Liver (tissue), 3 donors: ENCODE measurements at regions not wholly inside any gene's neighbourhood (a gene's known extent, or its start where the extent isn't known, plus 50 kb on each side); places are given as distances from the start of the nearest gene placed in this dataset.

Source experiments
- ATF3 ChIP-seq: IDR thresholded peaks from 2 replicates; pipeline ENCODE4 v1.6.1; 2016; ENCODE audit warnings: antibody characterized with exemption
- CTCF ChIP-seq: fragments of 150-350 bp; IDR thresholded peaks from 2 replicates; pipeline ENCODE4 v1.5.1; 2017; ENCODE audit warnings: improper control_type of control experiment, low read depth, low read length; ENCODE audit not compliant: missing input control
- EGR1 ChIP-seq, 2 donors: IDR thresholded peaks; 2 replicates each; pipeline ENCODE4 v1.6.1; 2016 to 2018; ENCODE audit warnings: antibody characterized with exemption in 2 of 2, low read depth in 2 of 2
- JUND ChIP-seq, 2 donors: IDR thresholded peaks; 2 replicates each; pipeline ENCODE4 v1.6.1; 2016; ENCODE audit warnings: antibody characterized with exemption in 2 of 2
- NR2F2 ChIP-seq: IDR thresholded peaks from 2 replicates; pipeline ENCODE4 v1.6.1; 2016; ENCODE audit warnings: antibody characterized with exemption
- REST ChIP-seq: IDR thresholded peaks from 2 replicates; pipeline ENCODE4 v1.6.1; 2016; ENCODE audit warnings: antibody characterized with exemption, mild to moderate bottlenecking
- SP1 ChIP-seq: IDR thresholded peaks from 2 replicates; pipeline ENCODE4 v1.6.1; 2018; ENCODE audit warnings: antibody characterized with exemption, mild to moderate bottlenecking
- TAF1 ChIP-seq: conservative IDR thresholded peaks from 2 replicates; pipeline ENCODE4 v1.6.1; 2016; ENCODE audit warnings: antibody characterized with exemption, mild to moderate bottlenecking
- YY1 ChIP-seq: IDR thresholded peaks from 2 replicates; pipeline ENCODE4 v1.6.1; 2016; ENCODE audit warnings: antibody characterized with exemption, mild to moderate bottlenecking
- ZBTB33 ChIP-seq: IDR thresholded peaks from 2 replicates; pipeline ENCODE4 v1.6.1; 2016; ENCODE audit warnings: antibody characterized with exemption
- TF ChIP-seq, protein P1 (sequence below): IDR thresholded peaks from 2 replicates; pipeline ENCODE4 v1.6.1; 2016; ENCODE audit warnings: antibody characterized with exemption
- donor health status: healthy.
- donor health status: healthy.

DNA sequence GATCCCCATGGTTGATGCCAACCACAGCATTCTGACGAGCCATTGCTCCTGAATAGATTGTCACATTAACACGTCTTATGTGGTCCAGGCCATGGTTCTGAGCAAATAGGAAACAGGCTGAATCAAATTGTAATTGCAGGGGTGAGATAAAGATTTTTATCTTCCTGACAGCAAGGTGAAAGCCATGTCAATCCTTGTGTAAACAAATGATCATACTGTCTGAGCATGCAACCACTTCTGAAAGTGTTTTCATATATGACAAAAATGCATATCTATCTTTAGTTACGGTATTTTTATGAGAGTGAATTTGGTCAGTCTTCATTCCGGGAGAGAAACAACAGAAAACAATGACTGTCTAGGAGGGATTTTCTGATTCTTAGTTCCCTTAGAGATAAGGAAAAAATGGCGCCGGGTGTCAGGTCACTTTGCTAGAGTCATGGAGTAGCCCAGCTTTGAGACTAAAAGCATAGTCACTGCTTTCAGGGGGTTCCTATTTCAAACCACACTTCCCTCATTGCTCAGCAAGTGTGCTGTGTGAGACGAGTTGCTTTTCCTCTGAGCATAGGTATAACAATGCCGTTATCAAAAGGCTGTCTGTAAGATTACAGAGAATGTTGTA lies 958.9 kb downstream of the DCDC2C start:
- TF ChIP-seq CTCF, result no peak
- no peak for TF ChIP-seq ZBTB33
- no peak for TF ChIP-seq SP1
- TF ChIP-seq TAF1, result no peak
- TF ChIP-seq NR2F2, result no peak
- TF ChIP-seq JUND (IDR thresholded peaks at IDR 0.05), result no peak
- TF ChIP-seq, protein P1, sequence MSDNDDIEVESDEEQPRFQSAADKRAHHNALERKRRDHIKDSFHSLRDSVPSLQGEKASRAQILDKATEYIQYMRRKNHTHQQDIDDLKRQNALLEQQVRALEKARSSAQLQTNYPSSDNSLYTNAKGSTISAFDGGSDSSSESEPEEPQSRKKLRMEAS, result no peak
- TF ChIP-seq YY1, result no peak
- no peak for TF ChIP-seq REST
- no peak for TF ChIP-seq EGR1 (IDR thresholded peaks at IDR 0.05; ENCODE audit: low read depth in 2 of 2)
- no peak for TF ChIP-seq ATF3
